Kidney (tissue), 13 donors: ENCODE measurements at regions not wholly inside any gene's neighbourhood (a gene's known extent, or its start where the extent isn't known, plus 50 kb on each side); places are given as distances from the start of the nearest gene placed in this dataset.

Experiments
- DNase-seq, 5 donors: peaks; one replicate each; pipeline ENCODE4 v3.0.0-alpha.2; 2013 to 2020
- FAIRE-seq: peaks from 2 replicates; lab custom pipeline; 2012; peaks lifted over from hg19 to GRCh38; lab: Jason Lieb, UNC
- H3K27ac ChIP-seq, 2 donors: one replicate each; pipeline ENCODE4 v1.7.0; 2013; ENCODE audit warnings: low read depth in 2 of 2, low read length in 2 of 2, inconsistent platforms in 1 of 2
- H3K27me3 ChIP-seq: one replicate; pipeline ENCODE4 v1.7.1; 2013; ENCODE audit warnings: low read length, inconsistent platforms; ENCODE audit not compliant: control insufficient read depth, insufficient read depth
- H3K36me3 ChIP-seq, 3 donors: one replicate each; pipeline versions ENCODE4 v1.7.0 to v1.7.1; 2013; ENCODE audit warnings: low read length in 3 of 3, control low read depth in 1 of 3, inconsistent platforms in 1 of 3; ENCODE audit not compliant: insufficient read depth in 3 of 3, control insufficient read depth in 2 of 3
- H3K4me1 ChIP-seq, 3 donors: one replicate each; pipeline versions ENCODE4 v1.7.0 to v1.7.1; 2013; ENCODE audit warnings: low read length in 3 of 3, inconsistent platforms in 1 of 3, low read depth in 1 of 3; ENCODE audit not compliant: control insufficient read depth in 2 of 3, insufficient read depth in 2 of 3
- H3K4me3 ChIP-seq, 3 donors: one replicate each; pipeline versions ENCODE4 v1.7.0 to v1.8.1; 2013; ENCODE audit warnings: low read length in 3 of 3, control low read depth in 1 of 3, inconsistent platforms in 1 of 3
- H3K9ac ChIP-seq, 3 donors: one replicate each; pipeline versions ENCODE4 v1.7.0 to v1.7.1; 2013; ENCODE audit warnings: low read length in 3 of 3, control low read depth in 1 of 3, inconsistent platforms in 1 of 3
- H3K9me3 ChIP-seq, 3 donors: one replicate each; pipeline versions ENCODE4 v1.7.0 to v1.7.1; 2013; ENCODE audit warnings: low read length in 3 of 3, control low read depth in 1 of 3, inconsistent platforms in 1 of 3; ENCODE audit not compliant: control insufficient read depth in 2 of 3, insufficient read depth in 1 of 3
- intact Hi-C: fragments of 100-400 bp; cut with DNase I; formaldehyde crosslinking; loops from one replicate; pipeline ENCODE4 v1.11.1; 2022
- TF ChIP-seq, protein P1 (sequence below): IDR thresholded peaks from 3 replicates; pipeline ENCODE4 v1.5.1; 2012; ENCODE audit warnings: mild to moderate bottlenecking, moderate library complexity, borderline replicate concordance; ENCODE audit not compliant: insufficient read depth; ENCODE audit errors: extremely low read depth
- donor health status: control.
- donor health status: control.
- donor health status: control.
- donor health status: control.
- donor health status: control.
- donor health status: DM: yes; HTN: yes; CAD: no.
- donor health status: Normal renal cell carcinoma (clear cell type).

DNA sequence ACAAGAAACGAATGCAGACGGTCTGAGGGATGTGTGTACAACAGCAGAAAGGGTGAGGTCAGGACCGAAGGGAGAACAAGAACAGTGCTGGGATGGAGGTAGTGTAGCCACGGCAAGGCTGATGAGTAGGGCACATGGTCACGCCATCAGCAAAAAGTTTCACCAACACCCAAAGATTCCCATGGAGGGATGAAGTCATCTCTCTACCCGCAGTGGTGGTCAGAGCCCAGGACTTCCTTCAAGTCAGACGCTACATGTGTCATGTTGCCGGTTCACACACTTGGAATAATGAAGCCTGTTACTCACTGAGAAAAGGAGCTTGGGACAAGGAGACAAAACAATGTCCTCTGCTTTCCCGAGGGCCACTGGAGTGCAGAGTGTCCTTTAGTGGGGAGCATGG lies 79.7 kb downstream of the SALL1 start:
- intact Hi-C loops: no loop called here
- H3K4me3 ChIP-seq: no peak overlapping the region
- no peaks in the 10 kb centered on the region for H3K4me1 ChIP-seq
- no peaks in the 10 kb centered on the region for H3K36me3 ChIP-seq
- no peaks in the 10 kb centered on the region for H3K9me3 ChIP-seq
- no peak overlapping the region for H3K27ac ChIP-seq
- no peak overlapping the region for H3K9ac ChIP-seq
- H3K27me3 ChIP-seq: no peaks in the 10 kb centered on the region
- DNase-seq (no peak), FAIRE-seq (no peak)
- TF ChIP-seq, protein P1, sequence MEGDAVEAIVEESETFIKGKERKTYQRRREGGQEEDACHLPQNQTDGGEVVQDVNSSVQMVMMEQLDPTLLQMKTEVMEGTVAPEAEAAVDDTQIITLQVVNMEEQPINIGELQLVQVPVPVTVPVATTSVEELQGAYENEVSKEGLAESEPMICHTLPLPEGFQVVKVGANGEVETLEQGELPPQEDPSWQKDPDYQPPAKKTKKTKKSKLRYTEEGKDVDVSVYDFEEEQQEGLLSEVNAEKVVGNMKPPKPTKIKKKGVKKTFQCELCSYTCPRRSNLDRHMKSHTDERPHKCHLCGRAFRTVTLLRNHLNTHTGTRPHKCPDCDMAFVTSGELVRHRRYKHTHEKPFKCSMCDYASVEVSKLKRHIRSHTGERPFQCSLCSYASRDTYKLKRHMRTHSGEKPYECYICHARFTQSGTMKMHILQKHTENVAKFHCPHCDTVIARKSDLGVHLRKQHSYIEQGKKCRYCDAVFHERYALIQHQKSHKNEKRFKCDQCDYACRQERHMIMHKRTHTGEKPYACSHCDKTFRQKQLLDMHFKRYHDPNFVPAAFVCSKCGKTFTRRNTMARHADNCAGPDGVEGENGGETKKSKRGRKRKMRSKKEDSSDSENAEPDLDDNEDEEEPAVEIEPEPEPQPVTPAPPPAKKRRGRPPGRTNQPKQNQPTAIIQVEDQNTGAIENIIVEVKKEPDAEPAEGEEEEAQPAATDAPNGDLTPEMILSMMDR: no peak

DNA sequence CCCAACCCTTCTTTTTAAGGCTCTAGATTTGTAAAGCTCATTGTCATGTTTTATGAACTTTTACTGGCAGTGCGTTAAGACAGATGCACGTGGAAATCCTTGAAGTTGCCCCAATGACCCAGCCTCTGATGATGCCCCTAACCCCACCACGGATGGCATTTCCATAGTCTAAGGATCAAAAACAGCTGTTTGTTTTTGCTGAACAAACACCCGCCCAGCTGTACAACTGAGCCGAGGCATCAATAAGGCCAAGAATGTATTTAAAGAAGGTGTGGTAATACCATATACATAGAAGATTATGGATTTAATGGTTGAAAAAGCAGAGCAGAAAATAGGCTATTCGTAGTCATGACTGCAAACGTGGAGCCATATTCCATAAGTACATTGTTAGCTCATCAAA lies 83.7 kb downstream of the SALL1 start:
- no peak overlapping the region for H3K9ac ChIP-seq
- intact Hi-C loops: no loop called here
- FAIRE-seq (no peak), DNase-seq (no peak)
- H3K4me1 ChIP-seq: no peaks in the 10 kb centered on the region
- H3K9me3 ChIP-seq: no peaks in the 10 kb centered on the region
- H3K36me3 ChIP-seq: no peaks in the 10 kb centered on the region
- no peaks in the 10 kb centered on the region for H3K27me3 ChIP-seq
- TF ChIP-seq, protein P1: no peak
- no peak overlapping the region for H3K4me3 ChIP-seq
- no peak overlapping the region for H3K27ac ChIP-seq

DNA sequence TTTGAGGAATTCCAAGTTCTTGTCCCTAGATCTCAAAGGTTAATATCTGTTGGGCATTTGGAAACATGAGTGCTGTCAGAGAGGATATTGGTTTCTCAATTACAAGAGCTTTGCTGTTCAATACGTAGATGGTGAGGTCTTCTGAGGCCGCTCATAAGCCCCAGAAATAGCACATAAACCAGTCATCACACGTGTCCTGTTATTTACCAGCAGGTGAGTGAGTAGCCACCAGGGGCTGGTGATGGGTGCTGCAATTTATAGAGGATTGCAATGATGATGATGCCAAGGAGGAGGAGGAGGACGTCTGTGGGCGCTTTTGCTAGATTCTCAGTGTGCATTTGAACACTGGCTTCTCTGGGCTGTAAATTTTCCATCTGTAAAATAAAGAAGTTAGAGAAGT lies 89.0 kb downstream of the SALL1 start:
- FAIRE-seq (no peak), DNase-seq (no peak)
- TF ChIP-seq, protein P1: no peak
- no peak overlapping the region for H3K27ac ChIP-seq
- H3K4me1 ChIP-seq: no peaks in the 10 kb centered on the region
- H3K4me3 ChIP-seq: no peak overlapping the region
- no peaks in the 10 kb centered on the region for H3K27me3 ChIP-seq
- H3K9ac ChIP-seq: no peak overlapping the region
- intact Hi-C loops: no loop called here
- H3K9me3 ChIP-seq: no peaks in the 10 kb centered on the region
- no peaks in the 10 kb centered on the region for H3K36me3 ChIP-seq

DNA sequence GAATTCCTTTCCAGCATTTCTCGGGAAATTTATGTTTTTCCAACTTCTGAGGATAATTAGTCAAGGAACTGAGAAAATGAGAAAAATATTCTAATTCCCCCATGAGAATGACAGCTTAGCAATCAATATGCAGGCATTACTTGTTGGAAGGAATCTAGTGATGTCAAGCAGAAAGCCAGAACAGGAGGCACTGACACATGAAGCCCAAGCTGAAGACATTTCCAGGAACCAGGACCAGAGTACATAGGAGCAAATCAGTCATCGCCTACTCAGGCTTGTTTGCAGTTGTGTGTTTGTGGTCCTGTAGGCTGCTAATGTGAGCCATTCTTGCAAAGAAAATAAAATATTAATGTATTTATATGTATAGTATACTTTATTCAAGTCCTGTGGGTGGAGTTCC lies 89.7 kb downstream of the SALL1 start:
- Histone ChIP-seq H3K9me3 (no peaks in the 10 kb centered on the region), H3K4me1 (no peaks in the 10 kb centered on the region), H3K27ac (no peak overlapping the region), H3K4me3 (no peak overlapping the region), H3K27me3 (no peaks in the 10 kb centered on the region), H3K9ac (no peak overlapping the region), H3K36me3 (no peaks in the 10 kb centered on the region)
- TF ChIP-seq, protein P1: no peak
- intact Hi-C loops: no loop called here
- FAIRE-seq (no peak), DNase-seq (no peak)
